CD4-positive, alpha-beta T cell treated with Interleukin-17A for 4 hours (primary cell): ENCODE measurements at regions not wholly inside any gene's neighbourhood (a gene's known extent, or its start where the extent isn't known, plus 50 kb on each side); places are given as distances from the start of the nearest gene placed in this dataset.

ENCODE experiments used
- DNase-seq: peaks from one replicate; pipeline ENCODE4 v3.0.0-alpha.2; 2020; ENCODE audit warnings: mixed read lengths

DNA sequence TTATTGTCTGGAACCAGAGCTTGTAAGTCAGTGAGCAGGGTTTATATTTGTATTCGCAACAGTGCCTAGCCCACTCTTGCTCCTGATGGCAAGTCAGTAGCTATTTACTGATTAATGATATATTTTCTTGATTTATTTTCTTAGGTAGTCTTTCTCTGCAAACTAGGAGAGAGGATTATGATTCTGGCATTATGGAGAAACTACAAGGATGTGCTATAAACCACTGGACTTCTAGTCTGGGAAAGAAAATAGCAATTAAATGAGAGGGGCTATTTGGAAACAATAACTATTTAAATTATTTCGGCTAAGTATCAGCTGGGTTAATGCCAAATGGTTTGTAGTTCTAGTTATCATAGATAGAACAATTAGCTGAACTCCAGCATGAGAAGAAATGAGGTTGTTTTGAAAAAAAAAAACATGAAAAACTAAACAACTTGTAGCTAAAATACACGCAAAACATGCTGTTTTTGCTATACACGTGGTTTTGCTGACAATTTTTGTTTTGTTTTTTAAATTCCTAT, 304.9 kb upstream of the TCF21 start:
- no peak for DNase-seq

DNA sequence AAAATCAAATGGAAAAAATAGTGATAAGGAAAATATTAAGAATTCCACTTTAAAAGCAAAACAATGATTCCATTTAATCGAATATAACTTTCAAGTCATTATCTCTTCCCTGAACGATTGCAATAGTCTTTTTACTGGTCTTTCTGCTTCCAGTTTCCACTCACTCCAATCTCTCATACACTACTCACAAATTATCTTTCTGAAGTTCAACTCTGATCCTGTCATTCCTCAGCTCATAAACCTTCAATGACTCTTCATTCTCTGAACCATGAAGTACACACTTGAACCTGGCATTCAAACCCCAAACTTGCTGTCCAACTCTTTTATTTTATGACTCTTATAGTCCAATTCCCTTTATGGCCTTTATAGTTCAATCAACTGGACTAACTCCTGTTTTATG, 304.1 kb upstream of the TCF21 start:
- no peak for DNase-seq

DNA sequence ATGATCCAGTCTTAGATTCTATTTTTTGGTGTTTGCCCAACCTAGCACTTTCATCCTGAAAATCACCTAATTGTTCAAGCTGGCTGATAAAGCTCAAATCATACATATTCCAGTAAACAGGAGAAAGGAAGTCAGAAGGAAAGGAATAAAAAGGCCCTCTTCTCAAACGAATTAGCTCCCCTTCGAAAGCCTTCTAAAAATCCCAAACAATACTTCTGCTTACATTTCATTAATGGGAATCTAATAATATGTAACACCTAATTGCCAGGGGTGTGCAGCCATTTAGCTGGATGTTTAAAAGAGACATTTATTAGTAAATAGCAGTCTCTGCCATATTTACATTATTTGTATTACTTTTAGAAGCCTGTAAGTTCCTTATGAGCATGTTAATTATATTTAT, 302.9 kb upstream of the TCF21 start:
- no peak for DNase-seq

DNA sequence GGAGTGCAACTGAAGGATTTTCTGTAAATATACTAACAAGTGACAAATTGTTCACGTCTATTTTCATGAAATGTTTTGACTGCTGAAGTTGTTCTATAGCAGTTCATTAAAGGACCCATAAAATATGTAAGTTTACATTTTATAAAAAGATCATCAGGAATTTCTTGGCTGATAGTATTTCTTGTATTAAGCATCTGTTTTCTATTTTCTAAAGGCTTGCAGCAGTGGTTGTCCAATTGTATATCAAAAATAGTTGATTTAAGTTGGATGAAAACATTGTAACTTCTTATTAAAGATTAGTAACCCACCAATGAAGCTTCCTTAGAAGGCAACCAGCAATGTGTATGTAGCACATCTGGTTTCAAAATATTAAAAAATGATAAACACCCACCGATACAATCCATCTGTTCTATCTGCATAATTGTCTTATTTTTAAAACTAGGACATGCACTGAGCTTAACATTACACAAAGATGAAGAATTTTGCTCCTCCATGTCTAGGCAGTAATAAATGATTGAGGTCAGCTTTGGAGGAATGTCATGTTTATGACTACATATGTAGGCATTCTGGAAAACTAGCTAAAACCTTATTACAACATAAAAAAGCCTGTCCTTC, 301.3 kb upstream of the TCF21 start:
- no peak for DNase-seq

DNA sequence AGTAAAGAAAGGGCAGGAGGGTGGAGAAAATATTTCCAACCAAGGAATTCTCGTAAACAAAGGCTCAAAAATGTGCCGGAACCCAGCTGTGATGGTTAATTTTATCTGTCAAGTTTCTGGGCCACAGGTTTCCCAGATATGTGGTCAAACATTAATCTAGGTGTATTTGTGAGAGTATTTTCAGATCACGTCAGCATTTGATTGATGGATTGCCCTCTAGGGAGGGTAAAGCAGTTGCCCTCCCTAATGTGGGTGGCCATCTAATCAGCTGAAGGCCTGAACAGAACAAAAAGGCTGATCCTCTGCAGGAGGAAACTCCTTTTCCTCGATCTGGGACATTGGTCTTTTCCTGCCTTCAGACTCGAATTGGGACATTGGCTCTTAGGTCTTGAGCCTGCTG, 298.7 kb upstream of the TCF21 start:
- DNase-seq = no peak

DNA sequence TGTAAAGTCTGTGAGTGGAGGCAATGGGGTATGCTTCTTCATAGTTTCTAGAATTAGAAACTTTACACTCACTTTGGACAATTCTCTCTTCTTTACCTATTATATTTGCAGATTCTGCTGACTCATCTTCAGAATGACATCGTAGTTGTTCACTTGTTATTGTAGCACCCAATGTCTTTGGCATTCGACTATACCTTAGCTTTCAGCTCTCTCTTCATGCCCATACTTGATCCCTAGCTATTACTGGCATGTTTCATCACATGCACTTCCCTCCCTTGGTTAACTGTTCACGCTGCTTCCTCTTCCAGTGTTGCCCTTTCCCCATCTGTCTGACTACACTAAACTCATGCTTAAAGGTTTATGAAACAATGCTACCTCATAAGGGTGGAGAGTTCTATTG, 298.1 kb upstream of the TCF21 start:
- no peak for DNase-seq

DNA sequence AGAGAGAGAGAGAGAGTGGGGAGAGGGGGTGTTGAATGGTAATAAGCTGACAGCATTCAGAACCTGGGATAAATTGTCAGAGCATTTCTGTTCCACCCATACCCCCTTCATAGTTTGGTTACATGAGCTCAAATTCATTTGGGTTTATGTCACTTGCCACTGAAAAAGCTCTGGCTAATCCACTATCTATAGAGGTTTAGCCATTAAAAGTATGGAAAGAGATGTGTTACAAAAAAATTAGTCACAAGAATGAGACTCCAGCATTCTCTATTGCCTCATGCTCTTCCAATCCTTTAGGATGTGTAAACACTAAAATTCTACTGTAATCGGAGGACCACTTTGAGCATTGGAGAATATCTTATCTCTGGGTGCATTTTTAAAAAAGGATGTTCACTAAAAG, 297.6 kb upstream of the TCF21 start:
- no peak for DNase-seq

DNA sequence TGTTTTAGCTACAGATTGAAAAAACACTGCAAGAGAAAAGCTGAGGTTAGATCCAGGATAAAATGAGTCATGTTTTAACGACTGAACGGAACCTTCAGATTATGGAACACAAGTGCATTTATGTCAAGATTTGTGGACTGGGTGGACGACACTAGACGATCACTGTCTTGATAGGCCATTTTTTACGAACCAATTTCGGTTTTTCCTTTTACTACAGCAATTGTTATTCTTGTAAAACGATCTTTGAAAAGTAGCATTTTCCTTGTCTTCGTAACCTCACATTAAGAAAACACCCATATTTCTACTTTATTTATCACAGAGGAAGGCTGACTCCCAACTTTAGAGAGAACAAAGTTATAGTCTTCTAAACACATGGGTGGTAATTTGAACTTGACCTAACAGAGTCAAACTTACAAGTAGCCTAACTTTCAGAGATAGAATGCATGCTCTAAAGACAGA, 294.2 kb upstream of the TCF21 start:
- no peak for DNase-seq

DNA sequence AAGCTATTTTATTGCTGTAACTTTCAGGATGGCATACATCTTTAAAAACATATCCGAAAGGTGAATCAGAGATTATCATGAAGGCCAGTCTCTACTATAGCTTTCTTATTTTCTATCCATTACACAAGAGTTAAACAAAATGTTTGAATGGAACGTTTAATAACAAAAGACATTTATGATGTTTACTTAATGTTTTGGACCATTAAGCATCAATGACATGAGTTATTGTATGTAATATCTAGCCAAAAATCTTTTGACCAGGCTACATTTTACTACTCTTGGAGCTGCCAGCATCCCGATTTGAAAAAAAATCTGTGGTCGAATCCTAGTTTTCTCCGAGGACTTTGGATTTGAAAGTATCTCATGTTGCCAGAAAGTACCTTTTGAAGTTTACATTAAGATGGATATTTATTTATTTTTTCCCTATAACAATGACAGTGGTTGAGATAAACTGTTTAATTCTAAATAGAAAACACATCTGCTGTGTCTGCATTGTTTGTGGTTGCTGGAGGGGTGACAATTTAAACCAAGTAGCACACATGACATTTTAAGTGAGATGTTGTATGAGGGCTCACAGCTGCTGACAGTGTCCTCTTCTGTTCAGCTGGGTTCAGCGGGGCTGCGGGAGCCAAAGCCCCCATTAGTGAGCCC, 293.7 kb upstream of the TCF21 start:
- no peak for DNase-seq

DNA sequence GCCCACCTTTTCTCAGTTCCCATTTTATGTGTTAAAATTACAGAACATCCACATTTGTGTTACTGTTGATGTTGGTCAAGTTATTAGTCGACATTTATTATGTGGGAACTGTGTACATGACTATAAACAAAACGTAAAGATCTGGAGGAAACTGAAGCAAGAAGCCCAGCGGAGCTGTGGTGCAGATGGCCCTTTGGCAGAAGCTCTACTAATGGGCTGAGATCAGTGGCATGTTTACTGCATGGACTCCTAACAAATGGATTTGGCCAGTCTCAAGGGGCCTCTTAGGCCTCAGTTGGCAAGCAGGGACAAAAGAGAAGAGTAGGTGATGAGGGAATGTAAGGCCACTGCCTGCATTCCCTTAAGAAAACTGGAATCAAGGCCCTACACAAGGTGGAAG, 282.1 kb upstream of the TCF21 start:
- DNase-seq = no peak

DNA sequence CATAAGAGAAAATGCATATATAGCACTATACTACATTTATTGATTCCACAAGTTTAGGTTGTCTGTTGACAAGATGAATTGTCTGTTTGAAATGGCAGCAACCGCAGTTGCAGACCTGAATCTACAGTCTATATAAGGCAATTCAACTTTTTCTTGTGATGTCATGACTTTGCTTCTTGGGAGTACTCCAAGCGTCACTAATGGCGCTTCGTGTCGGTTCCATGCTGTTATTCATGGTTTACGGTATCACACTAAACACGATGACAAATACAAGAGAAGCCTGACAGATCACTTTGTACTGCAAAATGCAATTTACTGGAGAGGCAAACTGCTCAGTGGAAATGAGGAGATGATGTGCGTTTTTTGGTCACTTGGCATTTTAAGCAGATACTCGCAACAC, 280.3 kb upstream of the TCF21 start:
- DNase-seq = no peak

DNA sequence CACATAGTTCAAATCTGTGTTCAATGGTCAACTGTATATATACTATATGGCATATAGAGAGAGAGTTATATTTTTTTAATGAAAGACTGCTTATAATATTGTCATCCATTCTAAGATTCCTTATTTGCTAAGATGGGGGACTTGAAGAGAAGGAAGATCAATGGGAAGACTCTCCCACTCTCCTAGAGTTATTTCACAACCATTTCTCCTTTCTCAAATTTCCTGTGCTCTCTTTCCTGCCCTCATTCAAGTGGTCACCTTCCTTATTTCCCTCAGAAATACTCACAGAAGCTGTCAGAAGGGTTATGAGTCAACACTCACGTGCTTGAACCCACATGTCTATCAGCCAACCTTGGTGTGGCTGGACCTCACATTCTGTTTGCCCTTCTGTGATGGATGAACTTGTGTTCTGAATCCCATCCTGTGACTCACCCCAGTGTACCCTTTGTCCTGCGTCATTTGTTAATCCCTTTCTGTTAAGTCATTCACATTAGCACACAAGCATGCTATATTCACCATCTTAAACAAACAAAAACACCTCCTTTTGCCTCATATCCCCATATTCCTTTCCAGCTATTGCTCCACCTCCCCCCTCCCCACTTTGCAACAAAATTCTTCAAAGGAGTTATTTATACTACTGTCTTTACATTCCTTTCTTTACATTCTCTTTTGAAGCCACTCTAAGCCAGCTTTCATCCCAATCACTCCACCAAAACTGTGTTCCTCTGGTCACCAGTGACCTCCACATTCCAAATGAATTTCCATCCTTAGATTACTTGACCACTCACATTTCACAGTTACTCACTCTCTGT, 279.3 kb upstream of the TCF21 start:
- DNase-seq = no peak

DNA sequence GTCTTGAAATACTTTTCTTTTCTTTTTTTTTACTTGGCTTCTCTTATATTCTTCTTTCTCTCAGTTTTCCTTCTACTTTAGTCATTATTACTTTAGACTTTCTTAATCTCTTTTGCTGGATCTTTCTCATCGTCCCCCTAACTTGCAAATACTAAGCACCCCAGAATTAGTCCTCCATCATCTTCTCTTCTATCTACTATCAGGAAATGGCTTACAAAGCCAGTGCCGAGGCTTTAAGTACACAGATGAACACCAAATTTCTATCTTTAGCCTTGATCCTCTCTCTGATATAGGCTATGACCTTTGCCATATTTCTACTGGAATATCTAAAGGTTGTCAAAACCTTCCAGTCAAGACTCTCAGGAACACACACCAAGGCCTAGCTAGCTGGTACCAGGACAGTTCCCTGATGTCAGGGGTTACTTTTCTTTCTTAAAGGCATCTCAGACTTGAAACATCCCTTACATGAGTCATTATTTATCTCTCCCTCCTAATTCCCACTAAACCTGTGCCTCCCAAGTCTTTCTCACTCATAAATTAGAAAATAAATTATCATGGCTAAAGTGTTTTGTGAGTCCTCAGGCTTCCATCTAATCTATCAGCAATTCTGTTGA, 278.6 kb upstream of the TCF21 start:
- DNase-seq = no peak

DNA sequence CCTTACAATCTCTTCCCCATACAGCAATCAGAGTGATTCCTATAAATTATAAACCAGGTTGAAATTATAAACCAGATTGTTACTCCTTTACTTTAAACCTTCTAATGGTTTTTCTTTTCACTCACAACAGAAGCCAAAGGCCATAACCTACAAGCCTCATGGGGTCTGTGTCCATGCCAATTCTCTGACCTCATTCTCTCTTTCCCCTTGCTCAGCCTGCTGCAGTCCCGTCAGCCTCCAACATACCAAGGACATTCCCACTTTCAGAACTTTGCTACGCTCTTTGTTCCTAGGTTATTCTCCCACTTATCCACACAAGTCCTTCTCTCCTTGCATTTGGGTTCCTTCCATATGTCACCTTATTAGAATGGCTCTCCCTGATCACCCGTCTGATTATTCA, 277.9 kb upstream of the TCF21 start:
- no peak for DNase-seq

DNA sequence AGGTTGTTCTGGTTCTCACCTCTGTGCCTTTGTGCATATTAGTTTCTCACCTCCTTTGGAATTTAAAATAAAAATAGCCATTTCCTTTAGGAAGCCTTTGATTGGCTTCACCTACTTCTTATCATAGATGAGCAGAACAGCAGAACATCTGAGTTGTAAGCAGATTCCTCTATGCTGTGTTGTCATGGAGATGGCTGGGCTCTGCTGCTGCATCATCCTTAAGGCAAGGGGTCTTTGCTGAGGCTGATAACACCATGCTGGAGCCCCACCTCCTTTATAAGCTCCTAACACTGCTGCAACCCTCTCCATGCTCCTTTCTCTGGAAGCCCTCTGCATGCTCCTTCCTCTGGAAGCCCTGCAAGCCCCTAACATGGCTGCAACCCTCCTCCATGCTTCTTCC, 276.5 kb upstream of the TCF21 start:
- no peak for DNase-seq

DNA sequence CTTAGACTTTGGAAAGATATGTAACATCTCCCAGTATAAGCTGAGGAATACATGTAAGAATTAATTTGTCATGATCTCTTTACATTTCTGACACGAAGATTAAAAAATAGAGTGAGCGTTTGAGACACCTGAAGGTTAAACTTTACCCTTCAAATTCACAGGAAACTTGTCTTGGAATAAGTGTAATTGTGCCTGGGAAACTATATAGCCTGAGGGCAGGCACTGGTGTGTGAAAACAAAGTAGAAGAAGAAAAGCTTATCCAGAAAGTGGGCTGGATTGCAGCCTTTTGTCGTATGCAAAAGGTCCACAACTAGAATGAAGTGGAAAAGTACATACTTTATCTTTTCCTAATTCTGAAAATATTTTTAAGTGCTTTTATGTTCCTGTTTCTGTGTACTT, 275.7 kb upstream of the TCF21 start:
- no peak for DNase-seq

DNA sequence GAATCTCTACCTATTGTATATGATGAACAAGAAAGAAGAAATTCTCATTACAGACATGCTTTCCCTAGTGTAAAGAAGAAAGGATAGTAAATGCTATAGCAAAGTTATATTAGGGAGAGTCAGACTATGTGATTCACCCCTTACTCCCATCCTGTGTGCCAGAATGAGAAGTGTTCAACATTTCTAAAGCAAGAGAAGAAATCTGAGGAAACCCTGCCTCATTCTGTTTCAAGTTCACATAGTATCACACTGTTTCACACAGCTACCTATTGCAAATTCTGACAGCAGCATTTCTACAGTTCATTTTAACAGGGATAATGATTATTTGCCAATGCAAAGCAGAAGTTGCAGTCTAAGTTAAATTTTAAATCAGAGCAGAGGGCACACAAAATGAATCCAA, 267.2 kb upstream of the TCF21 start:
- no peak for DNase-seq

DNA sequence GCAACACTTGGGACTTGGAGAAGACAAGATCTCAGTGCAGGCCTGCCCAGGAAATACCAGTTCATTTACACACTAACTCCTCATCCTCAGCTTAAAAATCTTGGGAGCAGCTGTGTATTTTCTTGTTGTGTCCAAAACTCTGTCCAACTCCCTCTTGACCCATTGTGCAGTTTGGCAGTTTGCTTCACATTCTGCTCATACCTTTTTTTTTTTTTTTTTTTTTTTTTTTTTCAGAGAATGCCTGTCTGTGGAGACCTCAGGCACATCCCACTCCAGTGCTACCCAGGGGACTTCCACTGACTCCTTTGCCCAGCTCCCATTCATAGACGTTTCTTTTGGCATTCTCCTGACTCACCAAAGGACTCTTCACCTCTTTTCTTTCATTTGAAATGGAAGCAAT, 265.8 kb upstream of the TCF21 start:
- no peak for DNase-seq

DNA sequence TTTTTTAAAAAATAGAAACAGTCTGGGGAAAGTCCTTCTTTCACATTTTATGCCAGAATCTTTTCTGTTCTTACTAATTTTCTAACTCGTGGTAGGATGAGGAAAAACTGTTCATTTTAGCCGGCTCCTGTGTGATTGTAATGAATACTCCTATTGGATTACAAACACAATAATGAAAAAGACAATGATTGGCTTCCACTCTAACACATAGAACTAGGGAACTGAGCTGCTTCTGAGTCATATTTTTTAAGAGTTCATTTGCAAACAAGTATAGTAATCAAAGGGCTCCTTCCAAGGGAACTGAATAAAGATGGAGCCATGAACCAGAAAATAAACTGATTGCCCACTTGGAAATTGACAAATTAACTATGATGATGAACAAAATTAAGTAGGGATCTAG, 265.3 kb upstream of the TCF21 start:
- no peak for DNase-seq

DNA sequence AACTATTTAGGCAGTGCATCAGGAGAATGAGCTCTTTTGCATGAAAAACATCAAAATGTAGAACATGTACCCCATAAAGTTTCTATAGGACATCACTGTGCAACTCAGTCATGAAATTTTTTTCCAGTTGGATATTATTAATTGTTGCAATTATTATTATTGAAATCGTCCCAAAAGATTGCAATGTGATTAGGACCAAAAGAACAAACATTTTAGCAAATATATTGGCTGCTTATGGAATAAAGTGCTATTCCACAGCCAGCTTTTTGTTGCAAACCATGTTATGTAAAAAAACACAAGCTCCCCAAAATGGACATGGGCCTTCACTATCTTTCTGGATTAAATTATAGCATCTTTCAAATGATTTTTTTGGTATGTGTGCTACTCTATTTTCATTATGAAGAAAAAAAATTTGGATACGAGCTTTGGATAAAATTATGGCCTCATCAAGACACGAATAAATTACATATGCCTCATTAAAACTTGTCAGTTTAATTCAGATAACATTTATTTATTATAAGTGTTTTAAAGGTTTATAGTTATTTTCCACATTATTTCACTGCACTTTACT, 262.7 kb upstream of the TCF21 start:
- DNase-seq = no peak

DNA sequence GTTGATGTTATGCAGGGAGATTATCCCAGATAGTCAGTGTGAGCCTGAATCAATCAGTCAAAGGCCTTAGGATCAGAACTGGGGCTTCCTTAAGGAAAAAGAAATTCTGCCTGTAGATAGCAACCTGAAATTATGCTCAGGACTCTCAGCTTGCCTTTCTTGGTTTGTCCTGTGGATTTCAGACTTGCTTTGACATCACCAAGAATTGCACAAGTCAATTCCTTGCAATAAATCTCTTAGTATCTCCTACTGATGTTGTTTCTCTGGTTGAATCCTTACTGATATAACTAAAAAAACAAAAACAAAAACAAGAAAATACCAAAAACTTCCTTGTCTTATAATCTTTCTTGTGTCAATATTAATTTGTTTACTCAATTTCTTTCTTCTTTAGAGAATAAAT, 258.9 kb upstream of the TCF21 start:
- DNase-seq = no peak

DNA sequence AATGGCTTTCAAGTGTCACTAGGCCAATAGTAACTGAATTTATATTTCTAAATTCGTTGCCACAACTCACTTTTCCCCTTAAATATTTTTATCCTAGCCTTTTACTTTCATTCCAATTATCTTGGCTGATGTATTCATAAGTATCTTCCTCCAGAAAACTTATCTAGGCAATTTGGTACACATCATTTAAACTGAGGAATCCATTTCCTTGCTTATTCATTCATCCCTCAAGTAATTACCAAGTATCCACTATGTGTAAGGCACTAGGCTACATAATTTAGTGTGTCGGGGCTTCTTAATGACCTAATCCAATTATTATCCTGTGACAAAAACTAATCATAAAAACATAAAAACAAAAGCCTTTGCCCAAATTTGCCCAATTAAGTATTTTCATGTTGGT, 258.3 kb upstream of the TCF21 start:
- no peak for DNase-seq

DNA sequence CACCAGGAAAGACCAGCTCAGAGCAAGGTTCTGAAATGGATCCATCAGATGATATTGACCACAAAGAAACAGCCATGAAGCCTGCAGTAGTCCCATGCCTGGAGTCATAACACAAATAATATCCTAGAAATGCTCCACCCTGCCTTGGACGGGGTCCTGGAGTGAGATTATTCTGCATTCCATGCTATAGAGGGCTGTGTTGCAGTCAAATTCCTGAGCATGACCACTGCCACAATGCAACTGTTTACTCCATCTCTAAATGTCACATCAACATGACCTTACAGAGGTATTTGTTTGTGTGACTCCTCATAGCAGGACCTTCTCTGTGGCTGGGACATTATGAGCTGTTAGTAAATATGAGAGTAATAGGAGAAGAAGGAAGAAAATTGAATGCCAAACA, 257.5 kb upstream of the TCF21 start:
- no peak for DNase-seq
